Astrocyte (in vitro differentiated cells and primary cell): ENCODE measurements at regions not wholly inside any gene's neighbourhood (a gene's known extent, or its start where the extent isn't known, plus 50 kb on each side); places are given as distances from the start of the nearest gene placed in this dataset.

Experiments
- CTCF ChIP-seq: IDR thresholded peaks from 2 replicates; pipeline ENCODE4 v1.5.1; 2011; ENCODE audit warnings: low read depth, mild to moderate bottlenecking, inconsistent platforms, low read length, moderate library complexity; ENCODE audit not compliant: insufficient read depth
- EZH2 ChIP-seq: IDR thresholded peaks from 2 replicates; pipeline ENCODE4 v1.6.1; 2012; ENCODE audit warnings: mild to moderate bottlenecking, low read length, inconsistent platforms; ENCODE audit not compliant: insufficient read depth

GRCh38 chr7:35983626-35984025 lies 169.4 kb upstream of the EEPD1 start:
- TF ChIP-seq CTCF (no peak), EZH2 (no peak)
